ENCODE measurements at regions not wholly inside any gene's neighbourhood (a gene's known extent, or its start where the extent isn't known, plus 50 kb on each side); places are given as distances from the start of the nearest gene placed in this dataset.

- TF ChIP-seq ILF3 (IDR thresholded peaks at IDR 0.05; ENCODE audit: borderline replicate concordance) (no peak), CHD7 (IDR thresholded peaks at IDR 0.05; ENCODE audit: low read depth, low read length) (no peak), ZNF766 (CRISPR knock-in tag; conservative IDR thresholded peaks at IDR 0.05) (no peak)
Measured at GRCh38 chrX:4435905-4436304, 722.5 kb upstream of the PRKX start (continued).
